SK-N-MC (cell line): ENCODE measurements at regions not wholly inside any gene's neighbourhood (a gene's known extent, or its start where the extent isn't known, plus 50 kb on each side); places are given as distances from the start of the nearest gene placed in this dataset.

Experiments
- EZH2 ChIP-seq: fragments of 200-600 bp; sonication (generic); IDR thresholded peaks from one replicate; pipeline ENCODE4 v1.6.1; 2017; ENCODE audit warnings: antibody characterized with exemption
- POLR2AphosphoS5 ChIP-seq: IDR thresholded peaks from 2 replicates; pipeline ENCODE4 v1.6.1; 2012; ENCODE audit warnings: mild to moderate bottlenecking, low read depth, low read length, borderline replicate concordance

DNA sequence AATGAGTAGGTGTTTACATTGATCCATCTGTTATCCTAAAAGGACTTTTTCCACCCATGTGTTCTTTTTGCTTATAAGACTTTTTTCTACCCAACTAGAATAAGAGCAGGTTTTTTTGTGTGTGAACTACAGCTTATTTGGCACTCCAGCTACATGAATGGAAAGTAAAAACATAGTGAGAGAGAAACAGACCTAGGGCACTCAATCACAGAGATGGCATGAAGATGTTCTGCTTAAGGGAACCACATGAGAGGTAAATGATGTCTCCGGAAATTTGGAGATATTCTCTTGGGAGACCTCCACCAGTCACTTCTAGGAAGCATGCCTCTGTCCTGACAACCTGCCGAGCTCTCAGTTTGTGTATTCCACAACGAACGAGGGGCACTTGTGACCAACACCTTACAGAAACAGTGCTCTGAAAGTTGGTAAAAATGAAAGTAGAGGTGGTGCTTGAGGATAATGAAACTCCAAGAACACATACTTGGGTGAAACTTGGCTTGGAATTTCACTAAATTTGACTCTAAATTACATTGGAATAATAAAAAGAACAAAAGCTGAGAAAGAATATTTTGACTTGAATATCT lies 788.4 kb upstream of the GALNTL6 start:
- TF ChIP-seq EZH2 = no peak
- no peak for TF ChIP-seq POLR2AphosphoS5
